ENCODE measurements at regions not wholly inside any gene's neighbourhood (a gene's known extent, or its start where the extent isn't known, plus 50 kb on each side); places are given as distances from the start of the nearest gene placed in this dataset.

DNA sequence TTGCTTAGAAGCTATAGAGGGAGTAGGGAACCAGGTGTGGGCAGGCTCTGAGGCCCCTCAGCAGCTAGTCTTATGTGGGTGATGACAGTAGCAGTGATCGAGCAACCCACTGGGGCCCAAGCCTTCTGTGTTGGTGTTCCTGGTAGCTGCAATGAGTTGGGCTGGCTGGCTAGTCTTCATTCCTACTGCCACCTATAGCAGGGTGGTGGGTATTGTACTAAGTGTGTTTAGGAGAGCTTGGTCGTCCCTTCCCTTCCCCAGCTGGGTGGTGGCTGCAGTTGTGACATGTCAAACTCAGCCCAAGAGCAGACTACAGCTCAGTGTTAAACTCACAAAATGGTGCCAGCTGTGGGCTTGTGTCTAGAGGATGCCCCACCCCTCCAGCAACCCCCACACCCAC, 486.1 kb upstream of the UBE2E3 start:
- TF ChIP-seq, protein P1, sequence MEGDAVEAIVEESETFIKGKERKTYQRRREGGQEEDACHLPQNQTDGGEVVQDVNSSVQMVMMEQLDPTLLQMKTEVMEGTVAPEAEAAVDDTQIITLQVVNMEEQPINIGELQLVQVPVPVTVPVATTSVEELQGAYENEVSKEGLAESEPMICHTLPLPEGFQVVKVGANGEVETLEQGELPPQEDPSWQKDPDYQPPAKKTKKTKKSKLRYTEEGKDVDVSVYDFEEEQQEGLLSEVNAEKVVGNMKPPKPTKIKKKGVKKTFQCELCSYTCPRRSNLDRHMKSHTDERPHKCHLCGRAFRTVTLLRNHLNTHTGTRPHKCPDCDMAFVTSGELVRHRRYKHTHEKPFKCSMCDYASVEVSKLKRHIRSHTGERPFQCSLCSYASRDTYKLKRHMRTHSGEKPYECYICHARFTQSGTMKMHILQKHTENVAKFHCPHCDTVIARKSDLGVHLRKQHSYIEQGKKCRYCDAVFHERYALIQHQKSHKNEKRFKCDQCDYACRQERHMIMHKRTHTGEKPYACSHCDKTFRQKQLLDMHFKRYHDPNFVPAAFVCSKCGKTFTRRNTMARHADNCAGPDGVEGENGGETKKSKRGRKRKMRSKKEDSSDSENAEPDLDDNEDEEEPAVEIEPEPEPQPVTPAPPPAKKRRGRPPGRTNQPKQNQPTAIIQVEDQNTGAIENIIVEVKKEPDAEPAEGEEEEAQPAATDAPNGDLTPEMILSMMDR (IDR thresholded peaks at IDR 0.05; ENCODE audit: borderline replicate concordance, control extremely low read depth, extremely low read depth, insufficient read depth, missing control alignments) = no peak
- in situ Hi-C loops (cut with MboI; ENCODE audit: low sequenced_read_pairs, unreplicated experiment) = no loop called here
- no peak for DNase-seq (ENCODE audit: low spot score)

DNA sequence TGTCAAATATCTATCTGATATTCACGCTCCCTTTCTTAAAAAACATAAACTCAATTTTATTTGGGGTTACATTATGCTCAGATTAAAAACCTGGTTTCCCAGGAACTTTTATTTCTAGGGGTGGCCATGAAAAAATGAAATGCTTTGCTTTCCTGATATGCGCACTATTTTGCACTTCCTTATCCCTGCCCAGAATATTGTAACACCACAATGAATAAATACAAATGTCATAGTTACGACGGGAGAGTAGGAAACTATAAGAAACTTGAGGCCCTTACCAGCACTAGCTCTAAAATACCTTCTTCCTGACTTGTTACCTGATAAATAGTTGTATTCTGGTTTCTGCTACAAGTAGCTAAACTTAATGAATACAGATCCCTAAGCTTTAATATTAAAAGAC, 475.6 kb upstream of the CWC22 start:
- in situ Hi-C loops (cut with MboI; ENCODE audit: low sequenced_read_pairs, unreplicated experiment) = no loop called here
- no peak for DNase-seq (ENCODE audit: low spot score)
- TF ChIP-seq, protein P1 (IDR thresholded peaks at IDR 0.05; ENCODE audit: borderline replicate concordance, control extremely low read depth, extremely low read depth, insufficient read depth, missing control alignments) = no peak

DNA sequence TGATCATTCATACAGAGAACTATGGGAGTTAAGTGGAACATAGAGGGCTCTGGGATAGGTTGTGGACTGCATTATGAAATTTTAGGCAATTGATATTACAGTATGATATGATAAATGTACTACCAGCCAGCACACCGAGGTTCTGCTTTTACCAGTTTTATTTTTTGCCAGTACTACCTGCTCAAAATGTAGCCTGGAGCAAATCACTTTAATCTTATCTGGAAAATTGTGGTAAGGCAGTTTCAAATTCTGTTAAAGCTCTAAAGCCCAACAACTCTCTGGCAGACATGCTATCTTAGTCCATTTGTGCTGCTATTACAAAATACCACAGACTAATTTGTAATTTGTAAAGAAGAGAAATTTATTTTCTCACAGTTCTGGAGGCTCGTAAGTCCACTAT, 474.9 kb upstream of the CWC22 start:
- in situ Hi-C loops (cut with MboI; ENCODE audit: low sequenced_read_pairs, unreplicated experiment) = no loop called here
- TF ChIP-seq, protein P1 (IDR thresholded peaks at IDR 0.05; ENCODE audit: borderline replicate concordance, control extremely low read depth, extremely low read depth, insufficient read depth, missing control alignments) = no peak
- DNase-seq (ENCODE audit: low spot score) = no peak

DNA sequence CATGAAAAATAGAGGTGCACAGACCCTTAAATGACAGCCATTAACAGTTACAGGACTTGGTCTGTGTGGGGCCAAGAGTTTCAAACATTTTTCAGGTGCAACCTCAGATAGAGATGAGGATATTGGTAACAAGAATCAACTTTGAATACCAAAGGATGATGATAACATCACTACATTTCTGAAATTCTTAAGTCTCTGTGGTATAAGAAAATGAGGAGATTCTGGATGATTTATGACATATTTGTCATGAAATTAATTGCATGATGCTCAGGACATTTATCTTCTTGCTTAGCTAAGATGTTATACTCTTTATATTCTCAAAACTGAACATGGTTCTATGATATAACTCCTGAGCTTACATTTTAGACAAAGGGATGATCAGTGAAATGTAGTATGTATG, 471.8 kb upstream of the CWC22 start:
- in situ Hi-C loops (cut with MboI; ENCODE audit: low sequenced_read_pairs, unreplicated experiment) = no loop called here
- TF ChIP-seq, protein P1 (IDR thresholded peaks at IDR 0.05; ENCODE audit: borderline replicate concordance, control extremely low read depth, extremely low read depth, insufficient read depth, missing control alignments) = no peak

DNA sequence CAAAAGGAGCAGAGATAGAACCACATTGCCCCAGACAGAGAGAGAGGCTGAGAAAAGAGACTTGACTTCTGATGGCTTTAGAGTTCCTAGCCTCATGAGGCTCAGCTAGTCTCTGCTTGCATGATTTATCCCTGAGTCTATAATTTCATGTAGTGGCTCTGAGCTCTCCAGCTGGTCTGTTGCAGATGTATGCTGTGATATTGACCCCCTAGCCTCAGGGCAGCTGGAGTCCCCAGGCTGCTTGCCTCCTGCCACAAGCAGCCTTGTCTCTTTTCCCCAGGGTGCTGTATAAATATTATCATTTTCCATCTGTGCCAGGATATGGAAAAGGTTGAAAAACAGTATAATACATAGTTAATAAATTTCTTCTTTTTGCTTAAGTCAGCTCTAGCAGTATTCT, 467.6 kb upstream of the CWC22 start:
- in situ Hi-C loops (cut with MboI; ENCODE audit: low sequenced_read_pairs, unreplicated experiment) = no loop called here
- no peak for DNase-seq (ENCODE audit: low spot score)
- TF ChIP-seq, protein P1 (IDR thresholded peaks at IDR 0.05; ENCODE audit: borderline replicate concordance, control extremely low read depth, extremely low read depth, insufficient read depth, missing control alignments) = no peak

More for the DNA sequence above, 471.8 kb upstream of the CWC22 start:
- no peak for DNase-seq (ENCODE audit: low spot score)

DNA sequence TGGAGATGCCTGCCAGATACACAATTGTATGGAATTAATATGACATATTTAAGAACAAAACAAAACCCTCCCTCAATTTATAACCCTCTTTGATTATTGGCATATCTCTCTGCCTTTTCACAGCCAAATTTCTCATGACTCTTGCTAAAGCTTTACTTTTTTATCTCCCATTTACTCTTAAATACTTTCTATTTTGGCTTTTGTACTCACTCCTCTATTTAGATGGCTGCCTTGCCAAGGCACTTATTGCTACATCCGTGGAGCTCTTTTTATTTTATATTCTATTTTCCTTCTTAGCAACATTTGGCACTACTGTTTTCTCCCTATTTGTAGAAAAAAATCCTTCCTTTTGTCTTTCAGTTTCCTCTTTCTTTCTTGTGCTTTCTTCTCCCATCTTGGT, 466.4 kb upstream of the CWC22 start:
- DNase-seq (ENCODE audit: low spot score) = no peak
- in situ Hi-C loops (cut with MboI; ENCODE audit: low sequenced_read_pairs, unreplicated experiment) = no loop called here
- TF ChIP-seq, protein P1 (IDR thresholded peaks at IDR 0.05; ENCODE audit: borderline replicate concordance, control extremely low read depth, extremely low read depth, insufficient read depth, missing control alignments) = no peak

DNA sequence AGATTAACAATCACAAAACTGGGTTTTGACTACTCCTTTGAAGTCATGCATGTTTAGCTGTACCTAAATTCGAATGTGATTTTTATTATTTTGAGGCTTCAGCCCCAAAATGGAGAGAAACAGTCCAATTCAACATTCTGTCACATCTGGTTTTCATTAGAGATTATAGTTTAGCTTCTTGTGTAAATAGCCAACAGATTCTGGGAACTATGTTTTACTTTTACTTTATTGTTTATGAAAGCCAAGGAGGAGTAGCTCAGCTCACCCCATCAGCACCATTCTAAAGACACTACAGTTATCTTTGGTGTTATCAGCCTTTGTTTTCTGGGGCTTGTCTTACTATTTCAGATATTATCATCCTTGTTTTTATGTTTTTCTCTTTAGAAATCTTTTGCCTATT, 465.0 kb upstream of the CWC22 start:
- in situ Hi-C loops (cut with MboI; ENCODE audit: low sequenced_read_pairs, unreplicated experiment) = no loop called here
- DNase-seq (ENCODE audit: low spot score) = no peak
- TF ChIP-seq, protein P1 (IDR thresholded peaks at IDR 0.05; ENCODE audit: borderline replicate concordance, control extremely low read depth, extremely low read depth, insufficient read depth, missing control alignments) = no peak

All from GM13976 (cell line).